SU-DHL-6 (cell line): ENCODE measurements at regions not wholly inside any gene's neighbourhood (a gene's known extent, or its start where the extent isn't known, plus 50 kb on each side); places are given as distances from the start of the nearest gene placed in this dataset.
"Not testable (repeated sequence)": the region's sequence is repeated elsewhere in the genome, so short reads cannot be mapped to it uniquely, and the experiment has no call there.

ENCODE experiments used
- H2AFZ ChIP-seq: fragments of 200-600 bp; sonication (generic); 2 replicates; pipeline ENCODE4 v1.6.1; 2014; ENCODE audit warnings: low read depth, mild to moderate bottlenecking, moderate library complexity, mixed read lengths, antibody characterized with exemption, low read length; ENCODE audit not compliant: severe bottlenecking
- H3F3A ChIP-seq: fragments of 200-600 bp; shearing (Covaris generic); 2 replicates; pipeline ENCODE4 v1.6.0; 2016; ENCODE audit warnings: antibody characterized with exemption, mild to moderate bottlenecking; ENCODE audit not compliant: insufficient read depth
- H3K27ac ChIP-seq: fragments of 200-600 bp; sonication (generic); 2 replicates; pipeline ENCODE4 v1.5.1; 2016; ENCODE audit warnings: low read depth, mild to moderate bottlenecking, low read length, moderate library complexity, mixed read lengths
- H3K27me3 ChIP-seq: fragments of 200-600 bp; sonication (generic), shearing (Covaris generic); 2 replicates; pipeline ENCODE4 v1.6.0; 2014; ENCODE audit warnings: mild to moderate bottlenecking, low read length
- H3K36me3 ChIP-seq: fragments of 200-600 bp; sonication (generic); 2 replicates; pipeline ENCODE4 v1.6.1; 2014; ENCODE audit warnings: mild to moderate bottlenecking, low read length, mixed read lengths
- H3K4me2 ChIP-seq: fragments of 300-600, 200-600 bp; shearing (Covaris generic), sonication (generic); 2 replicates; pipeline ENCODE4 v1.6.0; 2014; ENCODE audit warnings: low read length, low read depth, mild to moderate bottlenecking; ENCODE audit not compliant: poor library complexity, severe bottlenecking
- H3K4me3 ChIP-seq: fragments of 200-600 bp; sonication (generic); 2 replicates; pipeline ENCODE4 v1.5.1; 2014; ENCODE audit warnings: antibody characterized with exemption, low read length, mild to moderate bottlenecking, mixed read lengths; ENCODE audit not compliant: insufficient read depth, poor library complexity, severe bottlenecking
- H3K79me2 ChIP-seq: fragments of 200-600 bp; sonication (generic); 2 replicates; pipeline ENCODE4 v1.6.1; 2014; ENCODE audit warnings: mild to moderate bottlenecking, low read length, moderate library complexity; ENCODE audit not compliant: insufficient read depth
- H3K9ac ChIP-seq: fragments of 200-600 bp; sonication (generic); 2 replicates; pipeline ENCODE4 v1.7.0; 2014; ENCODE audit warnings: mild to moderate bottlenecking, low read length
- H3K9me2 ChIP-seq: fragments of 200-600 bp; sonication (generic); replicated peaks from 2 replicates; pipeline ENCODE4 v1.6.1; 2014; ENCODE audit warnings: low read length; ENCODE audit not compliant: insufficient read depth
- H3K9me3 ChIP-seq: fragments of 200-600 bp; sonication (generic); 2 replicates; pipeline ENCODE4 v1.6.1; 2014; ENCODE audit warnings: low read length, mixed read lengths; ENCODE audit not compliant: insufficient read depth
- H4K20me1 ChIP-seq: fragments of 200-600 bp; sonication (generic); 2 replicates; pipeline ENCODE4 v1.6.1; 2014; ENCODE audit warnings: low read depth, mild to moderate bottlenecking, antibody characterized with exemption, low read length, moderate library complexity, mixed read lengths
- CTCF ChIP-seq: fragments of 200-600 bp; sonication (generic); IDR thresholded peaks from one replicate; pipeline ENCODE4 v1.5.1; 2017; ENCODE audit warnings: antibody characterized with exemption, mild to moderate bottlenecking, low read length, moderate library complexity; ENCODE audit not compliant: insufficient read depth, poor library complexity, severe bottlenecking
- EZH2phosphoT487 ChIP-seq: fragments of 200-600 bp; sonication (generic), shearing (Covaris generic); conservative IDR thresholded peaks from 2 replicates; pipeline ENCODE4 v1.6.1; 2018; ENCODE audit warnings: mild to moderate bottlenecking, antibody characterized with exemption, low read length, moderate library complexity, mixed read lengths

GRCh38 chr2:145905371-145905770 lies 1385.5 kb upstream of the ZEB2 start:
- Histone ChIP-seq H3K36me3 (no peaks in the 10 kb centered on the region), H3K4me3 (no peak overlapping the region), H3K27ac (no peak overlapping the region), H3K4me2 (no peak overlapping the region), H3K9me3 (0 out of 2 replicates have a peak, but pooled peaks cover 7% of the 10 kb centered on the region), H3F3A (no peaks in the 10 kb centered on the region), H3K9ac (no peak overlapping the region), H2AFZ (no peak overlapping the region), H3K9me2 (no peaks in the 10 kb centered on the region), H4K20me1 (no peaks in the 10 kb centered on the region), H3K79me2 (no peaks in the 10 kb centered on the region), H3K27me3 (no peaks in the 10 kb centered on the region)
- no peak for TF ChIP-seq EZH2phosphoT487
- TF ChIP-seq CTCF = no peak

- TF ChIP-seq CTCF (no peak), EZH2phosphoT487 (no peak)
- Histone ChIP-seq H2AFZ (no peak overlapping the region), H3K27ac (no peak overlapping the region)
Measured at GRCh38 chr2:145897151-145897550, 1377.2 kb upstream of the ZEB2 start.

DNA sequence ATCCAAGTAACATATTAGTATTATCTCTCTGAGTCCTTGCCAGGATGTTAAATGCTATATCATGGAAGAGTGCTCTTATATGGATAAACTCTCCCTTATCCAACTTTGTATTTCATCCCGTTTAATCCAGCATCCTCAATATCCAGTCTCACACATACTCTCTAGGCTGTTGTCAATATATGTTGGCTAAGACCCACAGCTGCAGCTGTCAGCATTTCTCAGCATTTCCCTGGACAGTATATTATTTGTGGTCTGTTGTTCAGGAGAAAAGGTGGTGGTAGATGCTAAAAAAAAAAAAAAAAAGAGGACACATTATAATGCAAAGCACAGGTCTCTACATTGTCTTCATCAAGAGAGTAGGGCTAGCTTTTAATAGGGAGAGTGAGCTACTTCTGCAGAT lies 1368.0 kb upstream of the ZEB2 start:
- Histone ChIP-seq H3K9ac (no peak overlapping the region), H4K20me1 (no peaks in the 10 kb centered on the region), H3K9me2 (no peaks in the 10 kb centered on the region), H3K79me2 (no peaks in the 10 kb centered on the region), H3K36me3 (0 out of 2 replicates have a peak, but pooled peaks cover 3% of the 10 kb centered on the region), H3K4me2 (no peak overlapping the region), H2AFZ (no peak overlapping the region), H3K27ac (no peak overlapping the region), H3K4me3 (no peak overlapping the region), H3K27me3 (no peaks in the 10 kb centered on the region), H3K9me3 (no peaks in the 10 kb centered on the region), H3F3A (no peaks in the 10 kb centered on the region)
- no peak for TF ChIP-seq CTCF
- no peak for TF ChIP-seq EZH2phosphoT487

More at GRCh38 chr2:145897151-145897550, 1377.2 kb upstream of the ZEB2 start:
- H3K9me2 ChIP-seq = no peaks in the 10 kb centered on the region
- no peaks in the 10 kb centered on the region for H3K36me3 ChIP-seq
- no peaks in the 10 kb centered on the region for H3K27me3 ChIP-seq
- H3K9me3 ChIP-seq = 0 out of 2 replicates have a peak, but pooled peaks cover 7% of the 10 kb centered on the region
- no peak overlapping the region for H3K4me3 ChIP-seq
- H3F3A ChIP-seq = no peaks in the 10 kb centered on the region
- no peaks in the 10 kb centered on the region for H4K20me1 ChIP-seq
- no peak overlapping the region for H3K4me2 ChIP-seq
- H3K79me2 ChIP-seq = no peaks in the 10 kb centered on the region
- no peak overlapping the region for H3K9ac ChIP-seq

DNA sequence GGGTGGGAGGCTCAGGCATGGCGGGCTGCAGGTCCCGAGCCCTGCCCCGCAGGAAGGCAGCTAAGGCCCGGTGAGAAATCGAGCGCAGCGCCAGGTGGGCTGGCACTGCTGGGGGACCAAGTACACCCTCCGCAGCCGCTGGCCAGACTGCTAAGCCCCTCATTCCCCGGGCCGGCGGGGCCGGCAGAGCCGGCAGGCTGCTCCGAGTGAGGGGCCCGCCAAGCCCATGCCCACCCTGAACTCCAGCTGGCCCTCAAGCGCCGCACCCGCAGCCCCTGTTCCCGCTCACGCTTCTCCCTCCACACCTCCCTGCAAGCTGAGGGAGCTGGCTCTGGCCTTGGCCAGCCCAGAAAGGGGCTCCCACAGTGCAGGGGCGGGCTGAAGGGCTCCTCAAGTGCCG lies 1361.1 kb upstream of the ZEB2 start:
- not testable (repeated sequence) for H3K9me3 ChIP-seq, H3K27ac ChIP-seq, H3K9ac ChIP-seq, H3K4me2 ChIP-seq, H3K27me3 ChIP-seq, H3K36me3 ChIP-seq, H3F3A ChIP-seq, H3K9me2 ChIP-seq, H2AFZ ChIP-seq, H3K79me2 ChIP-seq, H4K20me1 ChIP-seq, H3K4me3 ChIP-seq
